ENCODE measurements at regions not wholly inside any gene's neighbourhood (a gene's known extent, or its start where the extent isn't known, plus 50 kb on each side); places are given as distances from the start of the nearest gene placed in this dataset.

- ATAC-seq (no peak), DNase-seq (no peak)
- Mint-ChIP-seq H3K27ac (no peak overlapping the region), H3K36me3 (ENCODE audit: low read depth) (no peaks in the 10 kb centered on the region), H3K4me1 (no peaks in the 10 kb centered on the region), H3K4me3 (no peak overlapping the region), H3K27me3 (no peaks in the 10 kb centered on the region)
- no peaks in the 10 kb centered on the region for H3K9me3 ChIP-seq (ENCODE audit: control insufficient read depth, low read length, poor library complexity, severe bottlenecking)
Measured at GRCh38 chr1:79304131-79304530, 297.6 kb upstream of the ADGRL4 start.

DNA sequence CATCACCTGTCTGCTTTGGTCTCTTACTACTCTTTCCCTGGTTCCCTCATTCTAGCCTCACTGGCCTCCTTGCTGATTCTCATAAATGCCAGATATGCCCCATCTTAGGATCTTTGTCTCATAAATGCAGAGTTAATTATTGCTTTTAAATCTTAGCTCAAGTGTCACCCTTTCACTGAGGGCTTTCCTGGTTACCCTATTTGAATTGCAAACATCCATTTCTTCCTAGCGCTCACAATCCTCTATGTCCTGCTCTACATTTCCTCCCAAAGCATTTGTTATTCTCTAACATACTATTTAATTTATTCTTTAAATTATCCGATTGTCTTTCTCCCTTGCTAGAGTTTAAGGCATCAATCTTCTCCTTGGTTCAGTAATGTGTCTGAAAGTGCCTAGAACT lies 296.5 kb upstream of the ADGRL4 start:
- no peak overlapping the region for H3K4me3 Mint-ChIP-seq
- H3K27me3 Mint-ChIP-seq = no peaks in the 10 kb centered on the region
- H3K4me1 Mint-ChIP-seq = no peaks in the 10 kb centered on the region
- H3K27ac Mint-ChIP-seq = no peak overlapping the region
- H3K9me3 ChIP-seq (ENCODE audit: control insufficient read depth, low read length, poor library complexity, severe bottlenecking) = no peaks in the 10 kb centered on the region
- H3K36me3 Mint-ChIP-seq (ENCODE audit: low read depth) = no peaks in the 10 kb centered on the region
- no peak for ATAC-seq
- no peak for DNase-seq

GRCh38 chr1:79302380-79302930 lies 295.9 kb upstream of the ADGRL4 start:
- no peak overlapping the region for H3K27ac Mint-ChIP-seq
- H3K4me1 Mint-ChIP-seq = no peaks in the 10 kb centered on the region
- DNase-seq (no peak), ATAC-seq (no peak)
- no peaks in the 10 kb centered on the region for H3K36me3 Mint-ChIP-seq (ENCODE audit: low read depth)
- H3K9me3 ChIP-seq (ENCODE audit: control insufficient read depth, low read length, poor library complexity, severe bottlenecking) = no peaks in the 10 kb centered on the region
- no peak overlapping the region for H3K4me3 Mint-ChIP-seq
- H3K27me3 Mint-ChIP-seq = no peaks in the 10 kb centered on the region

DNA sequence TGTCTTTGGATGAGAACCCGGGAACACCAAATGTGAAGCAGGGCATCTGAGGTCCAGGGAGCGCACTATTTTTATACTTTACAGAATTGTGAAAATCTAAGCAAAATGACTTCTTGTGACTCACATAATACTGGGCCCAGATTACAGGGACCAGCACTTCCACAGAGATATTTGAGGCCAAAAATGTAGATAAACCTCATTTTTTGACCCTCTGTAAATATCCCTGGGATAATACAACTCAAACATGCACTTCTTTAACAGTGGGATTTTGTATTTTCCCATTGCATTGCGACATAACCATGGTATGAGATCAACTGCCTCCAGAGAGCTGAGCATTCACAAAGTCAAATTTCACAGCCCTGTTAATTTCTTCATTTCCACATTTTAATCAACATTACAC lies 289.4 kb upstream of the ADGRL4 start:
- ATAC-seq (no peak), DNase-seq (no peak)
- no peaks in the 10 kb centered on the region for H3K27me3 Mint-ChIP-seq
- no peak overlapping the region for H3K27ac Mint-ChIP-seq
- H3K4me3 Mint-ChIP-seq = no peak overlapping the region
- no peaks in the 10 kb centered on the region for H3K36me3 Mint-ChIP-seq (ENCODE audit: low read depth)
- H3K9me3 ChIP-seq (ENCODE audit: control insufficient read depth, low read length, poor library complexity, severe bottlenecking) = no peaks in the 10 kb centered on the region
- H3K4me1 Mint-ChIP-seq = no peaks in the 10 kb centered on the region

GRCh38 chr1:79293611-79294010 lies 287.1 kb upstream of the ADGRL4 start:
- DNase-seq (no peak), ATAC-seq (no peak)
- H3K36me3 Mint-ChIP-seq (ENCODE audit: low read depth) = no peaks in the 10 kb centered on the region
- no peaks in the 10 kb centered on the region for H3K4me1 Mint-ChIP-seq
- H3K4me3 Mint-ChIP-seq = no peak overlapping the region
- no peaks in the 10 kb centered on the region for H3K27me3 Mint-ChIP-seq
- no peak overlapping the region for H3K27ac Mint-ChIP-seq
- no peaks in the 10 kb centered on the region for H3K9me3 ChIP-seq (ENCODE audit: control insufficient read depth, low read length, poor library complexity, severe bottlenecking)

DNA sequence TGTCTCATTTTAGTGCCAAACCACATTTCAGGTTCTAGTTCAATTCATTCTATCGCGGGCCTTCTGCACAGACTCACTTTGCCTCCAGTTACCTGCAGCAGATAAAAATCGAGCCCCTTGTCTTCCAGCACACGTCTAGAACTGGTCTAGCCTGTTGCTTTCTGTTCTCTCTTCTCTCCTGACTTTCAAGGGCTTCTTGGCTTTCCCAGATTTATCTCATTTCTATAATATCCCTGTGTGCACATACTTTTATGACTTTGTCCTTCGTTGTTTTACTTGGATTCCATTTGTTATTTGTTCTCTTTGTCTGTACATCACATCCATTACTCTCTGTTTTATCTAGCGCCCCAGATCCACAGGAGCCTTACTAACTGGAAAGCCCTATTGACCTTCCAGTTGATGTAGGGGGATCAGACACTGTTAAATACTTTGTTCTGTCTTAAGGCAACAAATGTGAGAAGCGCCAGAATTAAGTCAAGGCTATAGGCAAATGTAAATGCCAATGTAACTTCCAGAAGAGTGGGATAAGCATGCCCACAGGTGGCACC lies 284.5 kb upstream of the ADGRL4 start:
- no peak overlapping the region for H3K4me3 Mint-ChIP-seq
- H3K4me1 Mint-ChIP-seq = no peaks in the 10 kb centered on the region
- H3K36me3 Mint-ChIP-seq (ENCODE audit: low read depth) = no peaks in the 10 kb centered on the region
- DNase-seq (no peak), ATAC-seq (no peak)
- no peak overlapping the region for H3K27ac Mint-ChIP-seq
- no peaks in the 10 kb centered on the region for H3K9me3 ChIP-seq (ENCODE audit: control insufficient read depth, low read length, poor library complexity, severe bottlenecking)
- no peaks in the 10 kb centered on the region for H3K27me3 Mint-ChIP-seq

DNA sequence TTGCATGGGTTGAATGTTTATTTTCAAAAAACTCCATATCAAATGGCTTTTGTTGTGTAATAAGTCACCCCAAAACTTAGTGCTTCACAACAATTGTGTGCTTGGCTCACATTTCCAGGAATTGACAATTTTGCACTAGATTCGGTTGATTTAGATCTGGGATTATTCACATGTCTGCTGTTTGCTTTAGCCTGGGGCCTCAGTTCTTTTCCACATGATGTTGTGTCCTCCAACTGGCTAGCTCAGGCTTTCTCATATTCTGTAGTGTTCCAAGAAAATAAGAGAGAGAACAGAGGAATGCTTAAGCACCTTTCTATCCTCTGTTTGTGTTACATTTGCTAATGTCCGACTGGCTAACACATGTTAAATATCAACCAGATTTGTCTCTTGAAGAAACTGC lies 281.5 kb upstream of the ADGRL4 start:
- Mint-ChIP-seq H3K27ac (no peak overlapping the region), H3K4me1 (no peaks in the 10 kb centered on the region), H3K27me3 (no peaks in the 10 kb centered on the region), H3K4me3 (no peak overlapping the region), H3K36me3 (ENCODE audit: low read depth) (no peaks in the 10 kb centered on the region)
- no peaks in the 10 kb centered on the region for H3K9me3 ChIP-seq (ENCODE audit: control insufficient read depth, low read length, poor library complexity, severe bottlenecking)
- DNase-seq (no peak), ATAC-seq (no peak)

DNA sequence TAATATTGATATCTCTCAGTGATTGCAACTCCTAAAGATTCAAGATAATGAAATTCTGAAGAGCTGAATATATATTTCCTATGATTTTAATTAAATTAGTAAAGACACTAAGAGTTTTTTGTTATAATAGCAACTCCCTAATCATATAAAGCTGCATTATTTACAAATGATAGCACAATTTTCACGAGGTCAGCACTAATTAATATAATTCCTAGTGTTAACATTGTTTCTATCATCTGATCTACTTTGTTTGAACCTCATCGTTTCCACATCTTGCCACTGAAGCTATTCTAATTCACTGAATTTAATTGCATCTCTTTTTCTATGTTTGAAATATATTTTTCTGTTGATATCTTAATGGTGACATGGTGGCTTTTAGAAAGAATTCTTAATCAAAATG lies 279.1 kb upstream of the ADGRL4 start:
- DNase-seq (no peak), ATAC-seq (no peak)
- no peaks in the 10 kb centered on the region for H3K36me3 Mint-ChIP-seq (ENCODE audit: low read depth)
- H3K4me1 Mint-ChIP-seq = no peaks in the 10 kb centered on the region
- no peaks in the 10 kb centered on the region for H3K9me3 ChIP-seq (ENCODE audit: control insufficient read depth, low read length, poor library complexity, severe bottlenecking)
- H3K27me3 Mint-ChIP-seq = no peaks in the 10 kb centered on the region
- no peak overlapping the region for H3K27ac Mint-ChIP-seq
- H3K4me3 Mint-ChIP-seq = no peak overlapping the region

DNA sequence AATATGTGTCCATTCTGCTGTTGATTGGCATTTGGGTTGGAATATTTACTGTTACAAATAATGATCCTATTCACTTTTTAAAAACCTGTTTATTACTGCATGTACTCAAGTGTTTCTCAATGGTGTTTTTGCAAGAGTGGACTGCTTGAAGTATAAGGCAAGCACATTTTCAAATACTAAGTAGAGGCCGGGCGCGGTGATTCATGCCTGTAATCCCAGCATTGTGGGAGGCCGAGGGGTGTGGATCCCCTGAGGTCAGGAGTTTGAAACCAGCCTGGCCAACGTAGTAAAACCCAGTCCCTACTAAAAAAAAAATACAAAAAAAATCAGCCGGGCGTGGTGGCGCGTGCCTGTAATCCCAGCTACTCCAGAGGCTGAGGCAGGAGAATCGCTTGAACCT lies 276.9 kb upstream of the ADGRL4 start:
- Mint-ChIP-seq H3K27ac (no peak overlapping the region), H3K4me3 (no peak overlapping the region), H3K4me1 (no peaks in the 10 kb centered on the region), H3K27me3 (no peaks in the 10 kb centered on the region), H3K36me3 (ENCODE audit: low read depth) (no peaks in the 10 kb centered on the region)
- ATAC-seq (no peak), DNase-seq (no peak)
- H3K9me3 ChIP-seq (ENCODE audit: control insufficient read depth, low read length, poor library complexity, severe bottlenecking) = no peaks in the 10 kb centered on the region

DNA sequence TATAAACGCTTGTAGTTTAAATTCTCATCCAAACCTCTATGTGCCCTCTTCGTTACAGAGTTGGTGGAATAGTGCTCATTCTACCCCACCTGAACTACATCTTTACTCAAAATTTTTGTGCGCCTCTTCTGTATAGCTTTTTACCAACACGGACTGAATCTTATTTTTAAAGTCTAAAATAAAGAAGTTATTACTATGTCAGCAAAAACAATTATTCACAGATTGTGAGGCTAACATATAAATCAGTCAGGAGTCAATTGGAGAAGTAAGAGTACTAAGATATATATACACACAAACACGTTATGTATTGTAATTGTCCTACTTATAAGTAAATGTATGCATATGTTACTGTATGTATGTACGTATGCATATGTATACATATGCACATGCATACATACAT lies 274.9 kb upstream of the ADGRL4 start:
- Mint-ChIP-seq H3K36me3 (ENCODE audit: low read depth) (no peaks in the 10 kb centered on the region), H3K27ac (no peak overlapping the region), H3K27me3 (no peaks in the 10 kb centered on the region), H3K4me1 (no peaks in the 10 kb centered on the region), H3K4me3 (no peak overlapping the region)
- H3K9me3 ChIP-seq (ENCODE audit: control insufficient read depth, low read length, poor library complexity, severe bottlenecking) = no peaks in the 10 kb centered on the region
- ATAC-seq (no peak), DNase-seq (no peak)

GRCh38 chr1:79271759-79272158 lies 265.2 kb upstream of the ADGRL4 start:
- DNase-seq (no peak), ATAC-seq (no peak)
- no peaks in the 10 kb centered on the region for H3K36me3 Mint-ChIP-seq (ENCODE audit: low read depth)
- no peak overlapping the region for H3K27ac Mint-ChIP-seq
- H3K4me3 Mint-ChIP-seq = no peak overlapping the region
- no peaks in the 10 kb centered on the region for H3K27me3 Mint-ChIP-seq
- peaks cover 2% of the 10 kb centered on the region for H3K9me3 ChIP-seq (ENCODE audit: control insufficient read depth, low read length, poor library complexity, severe bottlenecking)
- no peaks in the 10 kb centered on the region for H3K4me1 Mint-ChIP-seq

DNA sequence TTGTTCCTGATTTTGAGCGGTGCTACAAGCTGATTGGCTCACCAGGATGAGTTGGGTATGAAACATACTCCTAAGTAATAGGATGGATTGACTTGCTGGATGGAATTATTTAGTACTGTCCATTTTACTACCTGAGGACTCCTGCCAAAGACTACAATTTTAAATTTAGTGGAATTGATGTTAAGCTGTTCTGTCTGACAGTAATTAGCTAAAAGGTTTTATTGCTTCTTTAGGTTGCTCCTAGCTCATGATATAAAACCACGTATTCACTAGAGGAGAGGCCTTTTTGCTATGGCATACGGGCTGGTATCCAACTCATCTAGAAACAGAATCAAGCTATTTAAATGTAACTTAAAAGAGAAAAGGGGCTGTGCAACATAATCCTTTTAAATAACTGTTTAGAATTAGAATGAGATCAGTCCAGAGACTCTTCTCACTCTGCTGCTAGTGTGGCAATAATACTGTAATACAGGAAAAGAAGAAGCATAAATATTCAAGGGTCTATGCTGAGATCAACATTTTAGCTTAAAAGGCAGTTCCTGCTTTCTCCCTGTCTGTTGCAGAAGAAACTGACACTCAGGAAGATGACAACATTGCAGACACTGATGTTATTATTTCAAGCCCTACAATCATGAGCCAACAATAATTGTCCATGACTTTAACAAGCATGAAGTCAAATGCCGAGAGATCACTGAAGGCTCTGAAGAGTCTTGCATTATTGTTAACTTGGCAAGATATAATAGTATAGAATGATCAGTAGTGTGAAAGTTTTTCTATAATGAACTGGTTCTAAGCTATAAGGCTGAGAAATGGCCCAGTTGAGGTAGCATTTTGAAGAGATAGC lies 258.7 kb upstream of the ADGRL4 start:
- Mint-ChIP-seq H3K4me3 (no peak overlapping the region), H3K27me3 (no peaks in the 10 kb centered on the region), H3K27ac (no peak overlapping the region), H3K36me3 (ENCODE audit: low read depth) (no peaks in the 10 kb centered on the region), H3K4me1 (no peaks in the 10 kb centered on the region)
- no peak for ATAC-seq
- DNase-seq = no peak
- no peaks in the 10 kb centered on the region for H3K9me3 ChIP-seq (ENCODE audit: control insufficient read depth, low read length, poor library complexity, severe bottlenecking)

DNA sequence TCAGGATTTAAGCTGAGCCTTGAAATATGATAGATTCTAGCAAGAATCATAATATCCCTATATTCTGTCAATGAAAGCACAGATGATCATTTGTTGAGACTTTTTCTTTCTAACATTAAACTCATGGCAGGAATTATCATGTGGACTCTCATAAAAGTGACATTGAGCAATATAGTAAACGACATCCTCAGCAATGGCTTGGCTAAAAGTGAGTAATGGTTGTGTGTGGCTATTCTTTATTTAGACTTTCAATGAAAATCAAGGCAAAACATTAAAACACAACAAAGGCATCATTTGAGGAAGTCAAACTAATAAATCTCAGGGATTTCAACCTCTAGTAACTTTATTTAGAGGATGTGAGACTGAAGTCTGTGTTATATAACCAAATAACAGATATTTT lies 257.8 kb upstream of the ADGRL4 start:
- Mint-ChIP-seq H3K36me3 (ENCODE audit: low read depth) (no peaks in the 10 kb centered on the region), H3K4me1 (no peaks in the 10 kb centered on the region), H3K27ac (no peak overlapping the region), H3K4me3 (no peak overlapping the region), H3K27me3 (no peaks in the 10 kb centered on the region)
- H3K9me3 ChIP-seq (ENCODE audit: control insufficient read depth, low read length, poor library complexity, severe bottlenecking) = no peaks in the 10 kb centered on the region
- DNase-seq (no peak), ATAC-seq (no peak)

- no peaks in the 10 kb centered on the region for H3K36me3 Mint-ChIP-seq (ENCODE audit: low read depth)
- ATAC-seq = no peak
- no peak overlapping the region for H3K27ac Mint-ChIP-seq
Measured at GRCh38 chr1:79262745-79263258, 256.3 kb upstream of the ADGRL4 start.

More at GRCh38 chr1:79262745-79263258, 256.3 kb upstream of the ADGRL4 start:
- Mint-ChIP-seq H3K4me3 (no peak overlapping the region), H3K4me1 (no peaks in the 10 kb centered on the region), H3K27me3 (no peaks in the 10 kb centered on the region)
- no peaks in the 10 kb centered on the region for H3K9me3 ChIP-seq (ENCODE audit: control insufficient read depth, low read length, poor library complexity, severe bottlenecking)
- no peak for DNase-seq
